ENCODE measurements at regions not wholly inside any gene's neighbourhood (a gene's known extent, or its start where the extent isn't known, plus 50 kb on each side); places are given as distances from the start of the nearest gene placed in this dataset.

- CTCF ChIA-PET = no interaction called here
Measured at GRCh38 chr4:30939684-30940083, 219.5 kb downstream of the PCDH7 start.

GRCh38 chr4:30941641-30942040 is 221.5 kb downstream of the PCDH7 start:
- H3K36me3 Mint-ChIP-seq (ENCODE audit: insufficient read depth, unreplicated experiment) = no peaks in the 10 kb centered on the region
- no peaks in the 10 kb centered on the region for H3K36me3 ChIP-seq (ENCODE audit: control insufficient read depth, insufficient read depth, low read length)
- no peak overlapping the region for H3K27ac Mint-ChIP-seq (ENCODE audit: unreplicated experiment)
- no peaks in the 10 kb centered on the region for H3K27me3 Mint-ChIP-seq (ENCODE audit: insufficient read depth, unreplicated experiment)
- CTCF ChIA-PET = no interaction called here
- intact Hi-C loops (cut with micrococcal nuclease; ENCODE audit: unreplicated experiment) = no loop called here
- peaks cover 24% of the 10 kb centered on the region for H3K4me1 Mint-ChIP-seq (ENCODE audit: low read depth, unreplicated experiment)
- DNase-seq = no peak
- H3K9me3 ChIP-seq = no peaks in the 10 kb centered on the region
- TF ChIP-seq CTCF (IDR thresholded peaks at IDR 0.05; ENCODE audit: insufficient read depth in 1 of 2, low read depth in 1 of 2, low read length in 1 of 2, severe bottlenecking in 1 of 2, unreplicated experiment in 1 of 2) = no peak
- no peak overlapping the region for H3K4me3 Mint-ChIP-seq (ENCODE audit: unreplicated experiment)
- H3K4me1 ChIP-seq = peaks cover 37% of the 10 kb centered on the region
- no TSS peak for BruUV-seq (replicated peaks)
- H3K4me3 ChIP-seq (ENCODE audit: low read depth, low read length) = no peak overlapping the region
- POLR2A ChIA-PET = no interaction called here
- H3K9me3 Mint-ChIP-seq (ENCODE audit: unreplicated experiment) = no peaks in the 10 kb centered on the region
- H3K27me3 ChIP-seq (replicated peaks; ENCODE audit: control insufficient read depth, insufficient read depth, low read length) = no peaks in the 10 kb centered on the region

More at GRCh38 chr4:30939684-30940083, 219.5 kb downstream of the PCDH7 start:
- no peaks in the 10 kb centered on the region for H3K9me3 ChIP-seq
- H3K4me1 ChIP-seq = peaks cover 19% of the 10 kb centered on the region; the same call in 1 of the 2 replicates
- POLR2A ChIA-PET = no interaction called here
- no peak overlapping the region for H3K27ac Mint-ChIP-seq (ENCODE audit: unreplicated experiment)
- no peak overlapping the region for H3K4me3 Mint-ChIP-seq (ENCODE audit: unreplicated experiment)
- H3K9me3 Mint-ChIP-seq (ENCODE audit: unreplicated experiment) = no peaks in the 10 kb centered on the region
- H3K27me3 ChIP-seq (replicated peaks; ENCODE audit: control insufficient read depth, insufficient read depth, low read length) = no peaks in the 10 kb centered on the region
- H3K4me3 ChIP-seq (ENCODE audit: low read depth, low read length) = no peak overlapping the region
- H3K36me3 ChIP-seq (ENCODE audit: control insufficient read depth, insufficient read depth, low read length) = no peaks in the 10 kb centered on the region
- H3K27me3 Mint-ChIP-seq (ENCODE audit: insufficient read depth, unreplicated experiment) = no peaks in the 10 kb centered on the region
- no peaks in the 10 kb centered on the region for H3K36me3 Mint-ChIP-seq (ENCODE audit: insufficient read depth, unreplicated experiment)
- no TSS peak for BruUV-seq (replicated peaks)
- no peak for DNase-seq
- H3K4me1 Mint-ChIP-seq (ENCODE audit: low read depth, unreplicated experiment) = peaks cover 12% of the 10 kb centered on the region
- intact Hi-C loops (cut with micrococcal nuclease; ENCODE audit: unreplicated experiment) = no loop called here
- no peak for TF ChIP-seq CTCF (IDR thresholded peaks at IDR 0.05; ENCODE audit: insufficient read depth in 1 of 2, low read depth in 1 of 2, low read length in 1 of 2, severe bottlenecking in 1 of 2, unreplicated experiment in 1 of 2)

- BruUV-seq (replicated peaks) = no TSS peak
- no peak for TF ChIP-seq CTCF (IDR thresholded peaks at IDR 0.05; ENCODE audit: insufficient read depth in 1 of 2, low read depth in 1 of 2, low read length in 1 of 2, severe bottlenecking in 1 of 2, unreplicated experiment in 1 of 2)
- Histone ChIP-seq H3K4me1 (peaks cover 41% of the 10 kb centered on the region), H3K36me3 (ENCODE audit: control insufficient read depth, insufficient read depth, low read length) (no peaks in the 10 kb centered on the region), H3K27me3 (replicated peaks; ENCODE audit: control insufficient read depth, insufficient read depth, low read length) (no peaks in the 10 kb centered on the region), H3K4me3 (ENCODE audit: low read depth, low read length) (no peak overlapping the region), H3K9me3 (no peaks in the 10 kb centered on the region)
- intact Hi-C loops (cut with micrococcal nuclease; ENCODE audit: unreplicated experiment) = no loop called here
- no peak overlapping the region for H3K27ac Mint-ChIP-seq (ENCODE audit: unreplicated experiment)
- H3K4me1 Mint-ChIP-seq (ENCODE audit: low read depth, unreplicated experiment) = peaks cover 36% of the 10 kb centered on the region
- no peaks in the 10 kb centered on the region for H3K36me3 Mint-ChIP-seq (ENCODE audit: insufficient read depth, unreplicated experiment)
- no peak overlapping the region for H3K4me3 Mint-ChIP-seq (ENCODE audit: unreplicated experiment)
- H3K9me3 Mint-ChIP-seq (ENCODE audit: unreplicated experiment) = no peaks in the 10 kb centered on the region
- POLR2A ChIA-PET = no interaction called here
- CTCF ChIA-PET = no interaction called here
- H3K27me3 Mint-ChIP-seq (ENCODE audit: insufficient read depth, unreplicated experiment) = no peaks in the 10 kb centered on the region
- DNase-seq = no peak
Measured at GRCh38 chr4:30943356-30943755, 223.2 kb downstream of the PCDH7 start.

Measured in Caco-2 (cell line).